ENCODE measurements at regions not wholly inside any gene's neighbourhood (a gene's known extent, or its start where the extent isn't known, plus 50 kb on each side); places are given as distances from the start of the nearest gene placed in this dataset.

- H3K4me3 Mint-ChIP-seq, result no peak overlapping the region
- WGBS (ENCODE audit: insufficient coverage), result 71% methylated on average over 1 of the region's 3 CpGs
- CTCF ChIA-PET, result no interaction called here
- H3K9me3 Mint-ChIP-seq (ENCODE audit: insufficient read depth), result peaks cover 8% of the 10 kb centered on the region
- TF ChIP-seq EZH2 (IDR thresholded peaks at IDR 0.05; ENCODE audit: borderline replicate concordance, insufficient read depth, low read depth, low read length, poor library complexity, severe bottlenecking), result no peak
- TF ChIP-seq, protein P1, sequence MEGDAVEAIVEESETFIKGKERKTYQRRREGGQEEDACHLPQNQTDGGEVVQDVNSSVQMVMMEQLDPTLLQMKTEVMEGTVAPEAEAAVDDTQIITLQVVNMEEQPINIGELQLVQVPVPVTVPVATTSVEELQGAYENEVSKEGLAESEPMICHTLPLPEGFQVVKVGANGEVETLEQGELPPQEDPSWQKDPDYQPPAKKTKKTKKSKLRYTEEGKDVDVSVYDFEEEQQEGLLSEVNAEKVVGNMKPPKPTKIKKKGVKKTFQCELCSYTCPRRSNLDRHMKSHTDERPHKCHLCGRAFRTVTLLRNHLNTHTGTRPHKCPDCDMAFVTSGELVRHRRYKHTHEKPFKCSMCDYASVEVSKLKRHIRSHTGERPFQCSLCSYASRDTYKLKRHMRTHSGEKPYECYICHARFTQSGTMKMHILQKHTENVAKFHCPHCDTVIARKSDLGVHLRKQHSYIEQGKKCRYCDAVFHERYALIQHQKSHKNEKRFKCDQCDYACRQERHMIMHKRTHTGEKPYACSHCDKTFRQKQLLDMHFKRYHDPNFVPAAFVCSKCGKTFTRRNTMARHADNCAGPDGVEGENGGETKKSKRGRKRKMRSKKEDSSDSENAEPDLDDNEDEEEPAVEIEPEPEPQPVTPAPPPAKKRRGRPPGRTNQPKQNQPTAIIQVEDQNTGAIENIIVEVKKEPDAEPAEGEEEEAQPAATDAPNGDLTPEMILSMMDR (IDR thresholded peaks at IDR 0.05), result peak; percentile 16
- intact Hi-C loops (cut with micrococcal nuclease), result no loop called here
- H3K27ac ChIP-seq (ENCODE audit: low read length in 2 of 2), result no peak overlapping the region
- H3K4me1 ChIP-seq (ENCODE audit: control insufficient read depth in 2 of 2, insufficient read depth in 2 of 2, low read length in 2 of 2), result no peaks in the 10 kb centered on the region
- DNase-seq (no peak), ATAC-seq (ENCODE audit: low read depth) (no peak)
- H2AFZ ChIP-seq (ENCODE audit: insufficient read depth, low read depth, low read length, poor library complexity, severe bottlenecking), result no peak overlapping the region
- no peaks in the 10 kb centered on the region for H3K36me3 ChIP-seq (replicated peaks in 1 of 2; ENCODE audit: control extremely low read depth in 1 of 2, control insufficient read depth in 1 of 2, extremely low read depth in 1 of 2, insufficient read depth in 2 of 2, low read length in 1 of 2)
- no peaks in the 10 kb centered on the region for H3K79me2 ChIP-seq (ENCODE audit: control insufficient read depth, insufficient read depth, low read length)
- H4K20me1 ChIP-seq (ENCODE audit: control insufficient read depth, insufficient read depth, low read length, poor library complexity, severe bottlenecking), result no peaks in the 10 kb centered on the region
- no peaks in the 10 kb centered on the region for H3K27me3 ChIP-seq (replicated peaks in 1 of 4; ENCODE audit: control extremely low read depth in 1 of 4, control insufficient read depth in 3 of 4, insufficient read depth in 4 of 4, low read length in 3 of 4)
- H3K9me3 ChIP-seq (ENCODE audit: control extremely low read depth in 1 of 3, control insufficient read depth in 2 of 3, insufficient read depth in 1 of 3, low read length in 2 of 3), result peaks cover 0 to 11% (median 3%) of the 10 kb centered on the region in 3 donors
- POLR2A ChIA-PET, result no interaction called here
- no peak overlapping the region for H3K4me3 ChIP-seq (ENCODE audit: control extremely low read depth in 1 of 5, extremely low read depth in 1 of 5, insufficient read depth in 1 of 5, low read depth in 2 of 5, low read length in 4 of 5)
- H3K27ac Mint-ChIP-seq, result no peak overlapping the region
- H3K9ac ChIP-seq (ENCODE audit: low read length), result no peak overlapping the region
- H3K27me3 Mint-ChIP-seq, result no peaks in the 10 kb centered on the region
- no peak overlapping the region for H3K4me2 ChIP-seq (replicated peaks; ENCODE audit: low read depth, low read length, poor library complexity, severe bottlenecking)
- no peaks in the 10 kb centered on the region for H3K4me1 Mint-ChIP-seq
These were observed 1139.4 kb upstream of the GYPC start for GRCh38 chr2:125516496-125517109.

- H3K9me3 Mint-ChIP-seq (ENCODE audit: insufficient read depth), result peaks cover 3% of the 10 kb centered on the region
- H2AFZ ChIP-seq (ENCODE audit: insufficient read depth, low read depth, low read length, poor library complexity, severe bottlenecking), result no peak overlapping the region
- H3K27ac ChIP-seq (ENCODE audit: low read length in 2 of 2), result no peak overlapping the region
- H3K27me3 ChIP-seq (replicated peaks in 1 of 4; ENCODE audit: control extremely low read depth in 1 of 4, control insufficient read depth in 3 of 4, insufficient read depth in 4 of 4, low read length in 3 of 4), result no peaks in the 10 kb centered on the region
- ATAC-seq (ENCODE audit: low read depth) (no peak), DNase-seq (no peak)
- intact Hi-C loops (cut with micrococcal nuclease), result no loop called here
- no peaks in the 10 kb centered on the region for H3K36me3 ChIP-seq (replicated peaks in 1 of 2; ENCODE audit: control extremely low read depth in 1 of 2, control insufficient read depth in 1 of 2, extremely low read depth in 1 of 2, insufficient read depth in 2 of 2, low read length in 1 of 2)
- ChIA-PET CTCF (no interaction called here), POLR2A (no interaction called here)
- WGBS (ENCODE audit: insufficient coverage), result 72% methylated on average over 4 of the region's 5 CpGs
- no peak overlapping the region for H3K27ac Mint-ChIP-seq
- peaks cover 0 to 3% (median 0%) of the 10 kb centered on the region in 3 donors for H3K9me3 ChIP-seq (ENCODE audit: control extremely low read depth in 1 of 3, control insufficient read depth in 2 of 3, insufficient read depth in 1 of 3, low read length in 2 of 3)
- no peak overlapping the region for H3K4me3 ChIP-seq (ENCODE audit: control extremely low read depth in 1 of 5, extremely low read depth in 1 of 5, insufficient read depth in 1 of 5, low read depth in 2 of 5, low read length in 4 of 5)
- no peak overlapping the region for H3K4me3 Mint-ChIP-seq
- H3K9ac ChIP-seq (ENCODE audit: low read length), result no peak overlapping the region
- H3K4me1 Mint-ChIP-seq, result no peaks in the 10 kb centered on the region
- H4K20me1 ChIP-seq (ENCODE audit: control insufficient read depth, insufficient read depth, low read length, poor library complexity, severe bottlenecking), result no peaks in the 10 kb centered on the region
- H3K27me3 Mint-ChIP-seq, result no peaks in the 10 kb centered on the region
- no peak for TF ChIP-seq EZH2 (IDR thresholded peaks at IDR 0.05; ENCODE audit: borderline replicate concordance, insufficient read depth, low read depth, low read length, poor library complexity, severe bottlenecking)
- TF ChIP-seq, protein P1 (IDR thresholded peaks at IDR 0.05), result no peak
- H3K79me2 ChIP-seq (ENCODE audit: control insufficient read depth, insufficient read depth, low read length), result no peaks in the 10 kb centered on the region
- no peak overlapping the region for H3K4me2 ChIP-seq (replicated peaks; ENCODE audit: low read depth, low read length, poor library complexity, severe bottlenecking)
- no peaks in the 10 kb centered on the region for H3K4me1 ChIP-seq (ENCODE audit: control insufficient read depth in 2 of 2, insufficient read depth in 2 of 2, low read length in 2 of 2)
These were observed 1129.9 kb upstream of the GYPC start for GRCh38 chr2:125526093-125526492.
